Tongue (tissue), 1 donor: ENCODE measurements at regions not wholly inside any gene's neighbourhood (a gene's known extent, or its start where the extent isn't known, plus 50 kb on each side); places are given as distances from the start of the nearest gene placed in this dataset.

Source experiments
- DNase-seq: peaks from one replicate; pipeline ENCODE4 v3.0.0-alpha.2; 2015

GRCh38 chr12:90899456-90900182 lies 55.4 kb downstream of the CCER1 start:
- no peak for DNase-seq

- DNase-seq = no peak
Measured at GRCh38 chr12:90897986-90898385, 57.0 kb downstream of the CCER1 start.

- DNase-seq = peak; percentile 5
Measured at GRCh38 chr12:90897316-90897715, 57.7 kb downstream of the CCER1 start.

- DNase-seq = no peak
Measured at GRCh38 chr12:90896821-90897220, 58.2 kb downstream of the CCER1 start.

GRCh38 chr12:90896164-90896563 lies 58.8 kb downstream of the CCER1 start:
- DNase-seq = no peak

- no peak for DNase-seq
Measured at GRCh38 chr12:90888316-90888715, 66.7 kb downstream of the CCER1 start.

GRCh38 chr12:90883456-90883855 lies 71.5 kb downstream of the CCER1 start:
- DNase-seq = no peak

GRCh38 chr12:90871726-90872096 lies 83.3 kb downstream of the CCER1 start:
- DNase-seq = no peak

GRCh38 chr12:90870971-90871725 lies 83.8 kb downstream of the CCER1 start:
- peak; percentile 5 for DNase-seq

GRCh38 chr12:90868626-90869025 lies 86.3 kb downstream of the CCER1 start:
- no peak for DNase-seq

- no peak for DNase-seq
Measured at GRCh38 chr12:90859591-90859990, 95.4 kb downstream of the CCER1 start.

- DNase-seq = peak; percentile 75
Measured at GRCh38 chr12:90858252-90858651, 96.7 kb downstream of the CCER1 start.

GRCh38 chr12:90855534-90855933 lies 99.4 kb downstream of the CCER1 start:
- DNase-seq = no peak

GRCh38 chr12:90854136-90854689 lies 100.8 kb downstream of the CCER1 start:
- DNase-seq = peak; percentile 72

- peak; percentile 28 for DNase-seq
Measured at GRCh38 chr12:90851800-90852718, 102.9 kb downstream of the CCER1 start.

- DNase-seq = no peak
Measured at GRCh38 chr12:90842477-90842876, 112.5 kb downstream of the CCER1 start.

- DNase-seq = no peak
Measured at GRCh38 chr12:90841336-90841735, 113.6 kb downstream of the CCER1 start.

- DNase-seq = peak; percentile 13
Measured at GRCh38 chr12:90839346-90839745, 115.6 kb downstream of the CCER1 start.

- DNase-seq = peak; percentile 56
Measured at GRCh38 chr12:90836689-90837088, 118.3 kb downstream of the CCER1 start.

- no peak for DNase-seq
Measured at GRCh38 chr12:90833228-90833627, 121.7 kb downstream of the CCER1 start.

- DNase-seq = no peak
Measured at GRCh38 chr12:90832427-90832826, 122.5 kb downstream of the CCER1 start.

- no peak for DNase-seq
Measured at GRCh38 chr12:90831712-90832111, 123.3 kb downstream of the CCER1 start.
